HCT116 (cell line): ENCODE measurements at regions not wholly inside any gene's neighbourhood (a gene's known extent, or its start where the extent isn't known, plus 50 kb on each side); places are given as distances from the start of the nearest gene placed in this dataset.

Experiments
- ATAC-seq: fragments of 200-7000 bp; cut with Tn5 transposase; 2 replicates; pipeline ENCODE4 v1.9.1; 2020; ENCODE audit warnings: mild to moderate bottlenecking, moderate library complexity
- BruUV-seq: library from RNA; stranded (reverse); fragments of 400-500 nt; replicated peaks from 2 replicates; lab custom pipeline; 2021; lab: Mats Ljungman, UMichigan
- CTCF ChIA-PET: fragments of 300-600 bp; sonication (Branson Sonifier 250); formaldehyde crosslinking; loops from one replicate; lab custom pipeline; 2021; ENCODE audit warnings: antibody characterized with exemption; lab: Charles Lee
- POLR2A ChIA-PET: fragments of 300-600, 350-600 bp; sonication (Branson Sonifier 250); formaldehyde crosslinking; loops from one replicate; lab custom pipeline; 2021; ENCODE audit warnings: antibody characterized with exemption; lab: Charles Lee
- RAD21 ChIA-PET, 2 experiments: fragments of 300-600 bp; sonication (Branson Sonifier 250); formaldehyde crosslinking; loops; one replicate each; lab custom pipeline; 2023; ENCODE audit warnings: low total read pairs in 2 of 2; ENCODE audit not compliant: uncharacterized antibody in 2 of 2, unreplicated experiment in 2 of 2, low non-redundant PET in 1 of 2; lab: Charles Lee
- DNase-seq: peaks from one replicate; pipeline ENCODE4 v3.0.0-alpha.2; 2010; ENCODE audit warnings: low read depth, low spot score
- H2AFZ ChIP-seq: fragments of 200-600 bp; shearing (Covaris generic), sonication (generic); 2 replicates; pipeline ENCODE4 v1.6.1; 2017; ENCODE audit warnings: low read depth, mixed run types, mixed read lengths, antibody characterized with exemption, low read length; ENCODE audit not compliant: poor library complexity, severe bottlenecking
- H3K27ac ChIP-seq: 2 replicates; pipeline ENCODE4 v1.5.1; 2012; ENCODE audit warnings: low read depth, low read length
- H3K27me3 ChIP-seq: fragments of 200-600 bp; sonication (generic); 2 replicates; pipeline ENCODE4 v1.6.1; 2016; ENCODE audit warnings: mixed run types, low read length, mixed read lengths; ENCODE audit not compliant: insufficient read depth
- H3K36me3 ChIP-seq, 2 experiments: fragments of 200-500 bp in 1 of 2; fragments of 200-600 bp in 1 of 2; sonication (Bioruptor generic) in 1 of 2; sonication (generic) in 1 of 2; 2 replicates each; pipeline versions ENCODE4 v1.5.1 to v1.6.1; 2014 to 2016; ENCODE audit warnings: low read length in 2 of 2, inconsistent platforms in 1 of 2, mixed read lengths in 1 of 2, mixed run types in 1 of 2; ENCODE audit not compliant: insufficient read depth in 2 of 2, control insufficient read depth in 1 of 2
- H3K4me1 ChIP-seq, 2 experiments: fragments of 200-600 bp in 1 of 2; sonication (generic) in 1 of 2; 2 replicates each; pipeline versions ENCODE4 v1.5.1 to v1.6.1; 2012 to 2017; ENCODE audit warnings: low read length in 2 of 2, inconsistent platforms in 1 of 2, mild to moderate bottlenecking in 1 of 2, mixed read lengths in 1 of 2, mixed run types in 1 of 2, moderate library complexity in 1 of 2; ENCODE audit not compliant: insufficient read depth in 2 of 2, control insufficient read depth in 1 of 2
- H3K4me2 ChIP-seq: fragments of 200-600 bp; sonication (generic); 2 replicates; pipeline ENCODE4 v1.6.1; 2017; ENCODE audit warnings: mixed run types, low read length, mixed read lengths
- H3K4me3 ChIP-seq, 2 experiments: fragments of 200-600 bp in 1 of 2; sonication (generic) in 1 of 2; replicated peaks in 1 of 2; 2 replicates each; pipeline ENCODE4 v1.5.1; 2011 to 2016; ENCODE audit warnings: low read length in 2 of 2, control low read depth in 1 of 2, low read depth in 1 of 2, mild to moderate bottlenecking in 1 of 2, mixed read lengths in 1 of 2, mixed run types in 1 of 2
- H3K79me2 ChIP-seq: fragments of 200-600 bp; sonication (generic); 2 replicates; pipeline ENCODE4 v1.6.1; 2017; ENCODE audit warnings: mild to moderate bottlenecking, mixed run types, low read length, moderate library complexity, mixed read lengths; ENCODE audit not compliant: insufficient read depth
- H3K9ac ChIP-seq: fragments of 200-600 bp; sonication (generic); 2 replicates; pipeline ENCODE4 v1.6.1; 2016; ENCODE audit warnings: low read length, mixed read lengths
- H3K9me2 ChIP-seq: fragments of 200-600 bp; sonication (generic), shearing (Covaris generic); 2 replicates; pipeline ENCODE4 v1.6.1; 2017; ENCODE audit warnings: mixed run types, mild to moderate bottlenecking, moderate library complexity; ENCODE audit not compliant: insufficient read depth
- H3K9me3 ChIP-seq, 2 experiments: fragments of 200-500 bp in 1 of 2; fragments of 200-600 bp in 1 of 2; sonication (Bioruptor generic) in 1 of 2; sonication (generic) in 1 of 2; 2 replicates each; pipeline ENCODE4 v1.6.1; 2014 to 2017; ENCODE audit warnings: low read length in 2 of 2, mixed read lengths in 2 of 2, inconsistent platforms in 1 of 2, low read depth in 1 of 2, mild to moderate bottlenecking in 1 of 2, mixed run types in 1 of 2, moderate library complexity in 1 of 2; ENCODE audit not compliant: control insufficient read depth in 1 of 2, insufficient read depth in 1 of 2
- H4K20me1 ChIP-seq: fragments of 200-600 bp; sonication (generic), shearing (Covaris generic); 2 replicates; pipeline ENCODE4 v1.6.1; 2017; ENCODE audit warnings: mixed run types, mild to moderate bottlenecking, moderate library complexity; ENCODE audit not compliant: insufficient read depth
- CEBPB ChIP-seq: IDR thresholded peaks from 2 replicates; pipeline ENCODE4 v1.6.1; 2012; ENCODE audit warnings: low read depth
- EGR1 ChIP-seq: IDR thresholded peaks from 2 replicates; pipeline ENCODE4 v1.6.1; 2012; ENCODE audit warnings: low read depth
- POLR2A ChIP-seq: IDR thresholded peaks from 2 replicates; pipeline ENCODE4 v1.7.0; 2011; ENCODE audit warnings: borderline replicate concordance; ENCODE audit not compliant: insufficient read depth, insufficient read length; ENCODE audit errors: extremely low read depth
- RAD21 ChIP-seq: IDR thresholded peaks from 2 replicates; pipeline ENCODE4 v1.6.1; 2012; ENCODE audit warnings: low read depth, mild to moderate bottlenecking
- SIN3A ChIP-seq: IDR thresholded peaks from 2 replicates; pipeline ENCODE4 v1.6.1; 2012; ENCODE audit warnings: low read depth
- SP1 ChIP-seq: IDR thresholded peaks from 2 replicates; pipeline ENCODE4 v1.6.1; 2012; ENCODE audit warnings: low read depth
- SRF ChIP-seq: IDR thresholded peaks from 2 replicates; pipeline ENCODE4 v1.6.1; 2012; ENCODE audit warnings: low read depth
- TCF7L2 ChIP-seq: IDR thresholded peaks from 2 replicates; pipeline ENCODE4 v1.7.0; 2011; ENCODE audit warnings: borderline replicate concordance, inconsistent platforms; ENCODE audit not compliant: insufficient read depth, insufficient read length; ENCODE audit errors: extremely low read depth
- YY1 ChIP-seq: IDR thresholded peaks from 2 replicates; pipeline ENCODE4 v1.6.1; 2011; ENCODE audit warnings: low read length, low read depth, moderate library complexity, mild to moderate bottlenecking; ENCODE audit not compliant: insufficient replicate concordance; ENCODE audit errors: extremely low read depth
- ZBTB33 ChIP-seq: IDR thresholded peaks from 2 replicates; pipeline ENCODE4 v1.6.1; 2011; ENCODE audit warnings: mild to moderate bottlenecking, low read length, moderate library complexity; ENCODE audit not compliant: insufficient replicate concordance; ENCODE audit errors: extremely low read depth
- ZFX ChIP-seq: fragments of 450-650 bp; IDR thresholded peaks from 2 replicates; pipeline ENCODE4 v1.6.1; 2017
- intact Hi-C: fragments of 100-400 bp; cut with micrococcal nuclease; formaldehyde crosslinking; loops from 2 replicates; pipeline ENCODE4 v1.10.0; 2022
- TF ChIP-seq, protein P1 (sequence below): IDR thresholded peaks from 2 replicates; pipeline ENCODE4 v1.6.1; 2012

DNA sequence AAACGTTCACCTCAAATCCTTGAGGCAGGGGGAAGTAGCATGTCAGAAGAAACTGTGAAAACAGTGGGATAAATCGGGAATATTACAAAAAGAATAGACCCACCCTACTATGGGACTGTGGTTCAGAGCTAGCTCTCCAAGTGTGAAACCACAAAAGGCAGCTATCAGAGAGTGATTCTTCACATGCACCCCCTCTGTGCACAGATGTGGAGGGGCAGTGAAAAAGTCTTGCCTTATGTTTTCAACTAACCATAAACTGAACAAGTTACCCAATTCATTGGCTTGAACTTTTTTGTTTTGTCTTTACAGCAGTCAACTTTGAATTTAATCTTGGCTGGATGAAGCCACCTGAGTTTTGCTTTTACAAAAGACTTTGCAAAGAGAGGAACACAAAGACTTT, 98.8 kb upstream of the NR4A3 start:
- Histone ChIP-seq H3K4me2 (no peak overlapping the region), H3K4me3 (no peak overlapping the region), H3K27me3 (0 out of 2 replicates have a peak, but pooled peaks cover 4% of the 10 kb centered on the region), H3K27ac (no peak overlapping the region), H3K79me2 (no peaks in the 10 kb centered on the region), H3K9me3 (no peaks in the 10 kb centered on the region), H4K20me1 (no peaks in the 10 kb centered on the region), H3K9me2 (no peaks in the 10 kb centered on the region), H3K9ac (no peak overlapping the region), H3K36me3 (no peaks in the 10 kb centered on the region), H2AFZ (no peak overlapping the region), H3K4me1 (no peaks in the 10 kb centered on the region)
- no peak for TF ChIP-seq SIN3A
- no peak for TF ChIP-seq CEBPB
- no peak for TF ChIP-seq ZBTB33
- TF ChIP-seq YY1 = no peak
- TF ChIP-seq SP1 = no peak
- no peak for TF ChIP-seq EGR1
- TF ChIP-seq, protein P1, sequence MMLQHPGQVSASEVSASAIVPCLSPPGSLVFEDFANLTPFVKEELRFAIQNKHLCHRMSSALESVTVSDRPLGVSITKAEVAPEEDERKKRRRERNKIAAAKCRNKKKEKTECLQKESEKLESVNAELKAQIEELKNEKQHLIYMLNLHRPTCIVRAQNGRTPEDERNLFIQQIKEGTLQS = no peak
- no peak for TF ChIP-seq SRF
- TF ChIP-seq TCF7L2 = no peak
- no peak for TF ChIP-seq ZFX
- no peak for TF ChIP-seq RAD21
- no peak for TF ChIP-seq POLR2A
- DNase-seq (no peak), ATAC-seq (no peak)
- ChIA-PET POLR2A (no interaction called here), CTCF (no interaction called here), RAD21 (no interaction called here)
- no TSS peak for BruUV-seq
- intact Hi-C loops = no loop called here
